ENCODE measurements at regions not wholly inside any gene's neighbourhood (a gene's known extent, or its start where the extent isn't known, plus 50 kb on each side); places are given as distances from the start of the nearest gene placed in this dataset.
"Not testable (repeated sequence)": the region's sequence is repeated elsewhere in the genome, so short reads cannot be mapped to it uniquely, and the experiment has no call there.

- not testable (repeated sequence) for TF ChIP-seq CTCF (IDR thresholded peaks at IDR 0.05 in 8 of 11, conservative IDR thresholded peaks at IDR 0.05 in 3 of 11); POLR2A (IDR thresholded peaks at IDR 0.05)
Observed at GRCh38 chr4:75126870-75127269, 194.0 kb downstream of the PARM1 start.
